ENCODE measurements at regions not wholly inside any gene's neighbourhood (a gene's known extent, or its start where the extent isn't known, plus 50 kb on each side); places are given as distances from the start of the nearest gene placed in this dataset.

GRCh38 chr5:92265804-92266203 lies 882.7 kb upstream of the ARRDC3 start:
- TF ChIP-seq CTCF (IDR thresholded peaks at IDR 0.05), result no peak
- TF ChIP-seq POLR2A (IDR thresholded peaks at IDR 0.05), result no peak
